Stimulated activated CD4-positive, alpha-beta T cell treated with anti-CD3 and anti-CD28 coated beads, TNF-alpha, amount 100 ng/mL, for 1 hour (primary cell): ENCODE measurements at regions not wholly inside any gene's neighbourhood (a gene's known extent, or its start where the extent isn't known, plus 50 kb on each side); places are given as distances from the start of the nearest gene placed in this dataset.
"Not testable (repeated sequence)": the region's sequence is repeated elsewhere in the genome, so short reads cannot be mapped to it uniquely, and the experiment has no call there.

Experiments
- DNase-seq, 3 donors: peaks; one replicate each; pipeline ENCODE4 v3.0.0-alpha.2; 2020; ENCODE audit warnings: low read depth in 3 of 3, low spot score in 1 of 3

DNA sequence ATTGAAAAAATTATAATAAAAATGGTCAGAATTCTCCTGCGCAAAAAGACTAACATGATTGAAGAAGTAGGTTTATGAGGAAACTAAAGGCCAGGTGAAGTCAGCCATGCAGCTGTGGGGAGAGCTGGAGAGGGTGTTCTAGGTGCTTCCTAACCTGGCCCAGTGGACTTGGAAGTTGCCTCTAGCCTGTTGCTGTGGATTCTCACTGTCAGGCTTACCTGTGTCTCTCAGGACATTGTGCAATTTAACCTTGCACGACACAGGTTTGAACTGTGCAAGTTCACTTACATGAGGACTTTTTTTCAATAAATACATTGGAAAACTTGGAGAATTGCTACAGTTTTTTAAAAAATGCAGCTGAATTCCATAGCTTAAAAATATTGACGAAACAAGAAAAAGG lies 266.4 kb downstream of the CXCL12 start:
- no peak for DNase-seq

DNA sequence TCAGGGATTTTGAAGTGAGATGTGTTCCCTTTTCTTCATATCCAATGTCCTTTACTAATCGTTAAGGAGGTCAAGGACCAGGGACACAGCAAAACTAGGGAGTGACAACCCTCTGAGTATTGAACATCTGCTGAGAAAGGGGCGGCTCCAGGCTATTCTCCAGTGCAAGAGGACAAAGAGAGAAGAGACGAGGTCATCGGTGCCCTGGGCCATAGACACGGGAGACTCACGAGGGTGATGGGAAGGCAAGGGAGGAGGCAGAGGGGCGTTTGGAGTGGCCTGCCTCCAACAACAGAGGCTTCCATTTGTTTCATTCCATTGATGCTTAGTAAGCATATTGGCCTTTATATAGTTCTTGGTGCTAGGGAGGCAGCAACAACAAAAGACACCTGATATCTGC lies 268.4 kb downstream of the CXCL12 start:
- DNase-seq = no peak

DNA sequence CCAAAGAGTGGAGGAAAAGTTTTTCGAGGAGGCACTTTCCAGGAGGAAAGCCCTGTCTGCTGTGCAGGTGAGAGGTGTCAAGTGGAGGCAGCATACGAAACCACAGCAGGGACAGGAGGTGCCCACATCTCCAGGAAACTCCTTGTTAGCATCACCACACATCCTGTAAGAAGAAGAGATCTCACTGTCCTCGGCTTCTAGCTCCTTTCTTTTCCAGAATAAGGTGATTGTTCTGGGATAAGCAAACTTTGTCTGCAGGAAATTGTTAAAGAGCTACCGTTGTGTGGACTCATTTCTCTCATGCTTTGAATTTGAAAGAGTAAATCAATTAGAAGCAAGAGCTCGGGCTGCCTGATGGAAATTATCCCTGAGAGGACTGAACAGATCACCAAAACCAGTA lies 269.4 kb downstream of the CXCL12 start:
- no peak for DNase-seq

DNA sequence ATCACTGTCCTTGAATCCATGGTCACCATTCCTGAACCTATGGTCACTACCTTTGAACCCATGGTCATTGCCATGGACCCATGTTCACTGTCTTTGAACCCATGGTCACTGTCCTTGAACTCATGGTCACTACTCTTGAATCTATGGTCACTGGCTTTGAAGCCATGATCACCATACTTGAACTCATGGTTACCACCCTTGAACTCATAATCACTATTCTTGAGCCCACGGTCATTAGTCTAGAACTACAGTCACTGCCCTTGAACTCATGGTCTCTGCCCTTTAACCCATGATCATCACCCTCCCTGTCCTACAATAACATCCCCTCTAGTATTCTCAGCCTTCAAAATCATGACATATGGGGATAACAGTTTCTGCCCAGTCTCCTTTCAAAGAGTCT lies 270.5 kb downstream of the CXCL12 start:
- no peak for DNase-seq

DNA sequence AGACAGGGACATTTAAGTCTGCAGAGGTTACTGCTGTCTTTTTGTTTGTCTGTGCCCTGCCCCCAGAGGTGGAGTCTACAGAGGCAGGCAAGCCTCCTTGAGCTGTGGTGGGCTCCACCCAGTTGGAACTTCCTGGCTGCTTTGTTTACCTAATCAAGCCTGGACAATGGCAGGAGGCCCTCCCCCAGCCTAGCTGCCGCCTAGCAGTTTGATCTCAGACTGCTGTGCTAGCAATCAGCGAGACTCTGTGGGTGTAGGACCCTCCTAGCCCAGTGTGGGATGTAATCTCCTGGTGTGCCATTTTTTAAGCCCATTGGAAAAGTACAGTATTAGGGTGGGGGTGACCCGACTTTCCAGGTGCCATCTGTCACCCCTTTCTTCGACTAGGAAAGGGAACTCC lies 272.6 kb downstream of the CXCL12 start:
- DNase-seq = not testable (repeated sequence)

DNA sequence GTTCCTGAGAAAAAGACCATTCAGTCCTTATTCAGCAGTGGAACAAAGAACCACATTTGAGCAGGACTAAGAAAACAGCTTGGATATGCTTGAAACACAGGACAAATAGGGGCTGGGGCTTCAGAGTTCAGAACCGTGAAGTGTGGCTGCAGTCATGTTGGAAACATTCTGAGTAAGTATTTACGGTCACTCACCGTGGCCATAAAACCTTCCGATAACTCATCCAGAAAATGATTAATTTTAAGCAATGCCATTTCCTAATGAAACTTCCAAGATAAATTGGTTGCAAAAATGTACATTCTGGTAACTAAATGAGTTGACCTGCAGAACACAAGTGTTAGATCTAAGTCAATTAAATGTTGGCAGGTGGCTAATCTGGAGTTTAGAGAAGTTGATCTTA lies 279.2 kb downstream of the CXCL12 start:
- no peak for DNase-seq

DNA sequence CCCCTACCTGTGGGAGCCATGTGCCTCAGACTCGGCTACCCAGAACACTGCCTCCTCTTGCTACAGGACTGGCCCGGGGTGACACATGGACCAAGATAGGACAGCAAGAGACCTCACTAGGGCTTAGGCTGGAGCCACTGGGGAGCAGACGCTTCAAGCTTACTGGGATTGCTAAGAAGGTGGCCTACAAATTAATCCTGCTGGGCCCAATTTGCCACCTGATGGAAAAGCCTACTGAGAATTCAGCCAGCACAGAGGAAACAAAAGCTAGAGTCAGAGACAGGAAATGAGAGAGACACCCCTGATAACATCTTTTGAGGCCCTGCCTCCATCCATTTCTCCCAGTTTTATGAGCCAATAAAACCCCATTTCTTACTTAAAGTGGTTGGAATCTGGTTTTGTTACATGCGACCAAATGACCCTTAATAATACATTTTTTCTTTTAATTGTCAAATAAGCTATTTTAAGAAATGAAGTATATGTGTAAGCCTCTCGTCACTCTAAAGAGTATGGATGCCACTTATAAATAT lies 282.1 kb downstream of the CXCL12 start:
- DNase-seq = no peak

DNA sequence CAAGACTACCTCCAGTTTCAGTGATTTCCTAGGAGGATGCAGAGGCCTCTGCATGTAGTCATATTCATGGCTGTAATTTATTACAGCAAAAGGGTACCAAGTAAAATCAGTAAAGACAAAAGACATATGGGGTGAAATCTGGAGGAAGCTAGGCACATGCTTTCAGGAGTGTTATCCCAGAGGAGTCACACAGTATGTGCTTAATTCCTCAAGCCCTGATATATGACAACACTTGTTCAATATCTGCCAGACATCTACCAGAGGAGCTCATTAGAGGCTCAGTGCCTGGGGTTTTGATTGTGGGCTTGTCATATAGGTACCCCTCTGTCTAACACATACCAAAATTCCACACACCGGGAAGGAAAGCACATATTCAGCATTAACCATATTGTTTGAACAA lies 283.8 kb downstream of the CXCL12 start:
- DNase-seq = no peak

DNA sequence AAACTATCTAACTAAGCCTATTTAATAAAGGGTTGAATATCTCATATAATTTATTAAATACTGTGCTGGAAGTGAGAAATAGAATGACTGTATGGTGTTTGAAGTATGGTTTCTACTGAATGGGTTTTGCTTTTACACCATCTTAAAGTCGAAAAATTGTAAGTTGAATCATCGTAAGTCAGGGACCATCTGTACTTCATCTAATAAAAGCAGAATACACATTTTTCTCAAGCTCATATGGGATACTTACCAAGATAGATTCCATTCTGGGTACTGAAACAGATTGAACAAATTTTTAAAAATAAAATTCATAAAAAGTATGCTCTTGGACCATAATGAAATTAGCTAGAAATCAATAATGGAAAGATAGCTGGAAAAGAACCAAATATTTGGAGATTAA lies 285.4 kb downstream of the CXCL12 start:
- no peak for DNase-seq

DNA sequence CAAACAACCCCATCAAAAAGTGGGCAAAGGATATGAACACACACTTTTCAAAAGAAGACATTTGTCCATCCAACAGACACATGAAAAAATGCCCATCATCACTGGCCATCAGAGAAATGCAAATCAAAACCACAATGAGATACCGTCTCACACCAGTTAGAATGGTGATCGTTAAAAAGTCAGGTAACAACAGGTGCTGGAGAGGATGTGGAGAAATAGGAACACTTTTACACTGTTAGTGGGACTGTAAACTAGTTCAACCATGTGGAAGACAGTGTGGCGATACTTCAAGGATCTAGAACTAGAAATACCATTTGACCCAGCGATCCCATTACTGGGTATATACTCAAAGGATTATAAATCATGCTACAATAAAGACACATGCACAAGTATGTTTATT lies 288.7 kb downstream of the CXCL12 start:
- DNase-seq = not testable (repeated sequence)

DNA sequence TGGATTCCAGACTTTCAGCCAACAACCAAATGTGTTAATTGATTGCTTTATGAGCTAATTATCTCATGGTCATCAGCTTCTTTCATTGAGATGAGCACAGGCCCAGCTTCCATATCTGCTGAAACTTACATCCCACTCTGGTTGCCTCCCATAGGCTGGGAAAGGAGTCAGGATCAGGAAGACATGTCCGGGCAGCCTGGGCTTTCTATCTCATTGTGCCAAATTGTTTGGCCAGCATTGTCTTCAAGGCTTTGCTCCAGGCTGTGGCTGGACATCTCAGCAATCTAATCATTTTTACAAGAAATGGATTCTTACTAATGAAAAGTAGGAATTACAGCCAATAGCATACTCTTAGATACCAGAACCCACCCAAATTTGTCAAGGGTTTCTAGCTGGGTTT lies 295.2 kb downstream of the CXCL12 start:
- no peak for DNase-seq

DNA sequence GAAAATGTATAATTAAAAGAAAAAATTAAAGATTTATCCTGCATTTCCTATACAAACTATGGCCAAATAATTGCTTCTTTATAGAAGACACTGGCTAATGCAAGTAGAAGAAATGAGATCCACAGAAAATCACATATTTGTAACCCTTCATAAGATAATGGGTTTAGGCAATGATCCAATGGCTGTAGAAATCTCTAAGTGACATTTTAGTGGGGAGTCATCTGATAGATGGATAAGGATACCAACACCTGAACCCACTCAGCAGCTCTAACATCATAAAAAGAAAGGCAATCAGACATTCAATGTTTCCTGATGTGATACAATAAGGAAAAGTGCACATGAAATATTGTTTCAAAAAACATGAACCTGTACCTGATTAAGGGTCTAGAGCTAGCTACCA lies 297.5 kb downstream of the CXCL12 start:
- no peak for DNase-seq

DNA sequence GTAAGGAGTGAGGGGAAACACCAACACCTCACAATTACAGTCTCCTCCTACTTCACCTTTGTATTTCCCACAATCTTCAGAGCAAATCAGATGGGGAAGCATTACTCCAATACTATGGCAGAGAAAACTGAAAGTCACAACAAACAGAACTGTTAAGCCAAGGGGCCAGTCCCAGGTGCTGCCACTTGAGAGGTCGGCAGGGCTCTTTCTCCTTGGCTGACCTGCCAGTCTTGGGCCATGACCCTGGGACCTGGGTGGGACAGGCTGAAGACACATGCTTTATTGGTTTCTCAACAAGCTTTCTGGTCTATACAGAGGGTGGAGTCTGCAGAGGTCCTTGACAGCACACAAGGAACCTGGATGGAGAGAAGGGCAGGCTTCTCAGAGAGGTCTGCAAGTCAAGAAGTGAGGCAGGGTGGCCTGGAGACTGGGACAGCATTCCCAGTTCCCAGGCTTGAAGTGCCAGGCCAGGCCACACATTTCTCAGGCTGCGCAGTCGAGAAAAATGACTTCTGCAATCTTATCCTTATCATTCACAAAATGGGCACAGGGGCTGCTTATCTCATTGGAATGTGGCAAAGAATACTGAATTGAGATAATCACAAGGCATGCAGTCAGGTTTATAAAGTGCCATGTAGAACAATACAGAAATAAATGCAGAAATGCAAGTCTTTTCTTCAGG lies 301.0 kb downstream of the CXCL12 start:
- no peak for DNase-seq

DNA sequence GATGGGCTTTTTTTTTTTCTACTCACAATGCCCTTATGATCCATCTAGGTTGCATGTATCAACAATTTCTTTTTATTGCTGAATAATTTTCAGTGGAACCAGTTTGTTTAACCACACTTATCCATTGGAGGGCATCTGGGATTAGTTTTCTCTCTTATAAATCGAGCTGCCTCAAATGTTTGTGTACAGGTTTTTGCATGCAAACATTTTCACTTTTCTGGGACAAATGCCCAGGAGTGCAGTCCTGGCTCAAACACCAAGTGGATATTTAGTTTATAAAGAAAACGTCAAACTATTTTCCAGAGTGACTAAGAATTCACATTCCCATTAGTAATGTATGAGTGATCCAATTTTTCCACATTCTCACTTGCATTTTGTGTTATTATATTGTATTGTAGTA lies 313.4 kb downstream of the CXCL12 start:
- DNase-seq = no peak

DNA sequence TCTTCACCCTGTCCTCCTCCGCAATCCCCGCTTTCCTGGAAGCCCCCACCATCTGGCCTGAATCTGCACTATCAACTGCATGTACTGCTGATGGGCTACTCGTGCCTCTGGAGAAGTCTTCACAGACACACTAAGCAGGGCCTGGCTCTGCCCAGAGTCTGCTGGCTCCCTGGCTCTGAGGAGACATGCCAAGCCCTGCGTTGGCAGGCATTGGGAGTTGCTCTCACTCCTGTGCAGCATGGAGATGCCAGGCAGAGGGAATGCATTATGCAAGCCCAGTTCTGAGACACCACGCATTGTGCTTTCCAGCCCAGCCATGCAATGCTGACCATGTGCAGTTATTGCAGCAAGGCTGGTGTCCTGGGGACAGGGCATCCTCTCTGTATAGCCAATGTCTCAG lies 314.6 kb downstream of the CXCL12 start:
- no peak for DNase-seq

DNA sequence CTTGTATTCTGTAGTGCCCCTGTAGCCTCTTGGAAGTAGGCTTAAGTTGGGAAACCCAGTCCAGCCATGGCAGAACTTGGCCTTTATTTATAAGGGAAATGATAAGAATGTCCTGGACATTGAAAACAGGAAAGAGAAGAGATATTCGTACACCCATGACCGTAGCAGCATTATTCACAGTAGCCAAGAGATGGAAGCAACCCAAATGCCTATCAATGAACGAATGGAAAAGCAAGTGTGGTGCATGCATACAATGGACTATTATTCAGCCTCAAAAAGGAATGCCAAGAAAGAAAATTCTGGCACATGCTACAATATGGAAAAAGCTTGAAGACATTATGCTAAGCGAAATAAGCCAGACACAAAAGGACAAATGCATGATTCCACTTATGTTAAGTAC lies 315.3 kb downstream of the CXCL12 start:
- no peak for DNase-seq

DNA sequence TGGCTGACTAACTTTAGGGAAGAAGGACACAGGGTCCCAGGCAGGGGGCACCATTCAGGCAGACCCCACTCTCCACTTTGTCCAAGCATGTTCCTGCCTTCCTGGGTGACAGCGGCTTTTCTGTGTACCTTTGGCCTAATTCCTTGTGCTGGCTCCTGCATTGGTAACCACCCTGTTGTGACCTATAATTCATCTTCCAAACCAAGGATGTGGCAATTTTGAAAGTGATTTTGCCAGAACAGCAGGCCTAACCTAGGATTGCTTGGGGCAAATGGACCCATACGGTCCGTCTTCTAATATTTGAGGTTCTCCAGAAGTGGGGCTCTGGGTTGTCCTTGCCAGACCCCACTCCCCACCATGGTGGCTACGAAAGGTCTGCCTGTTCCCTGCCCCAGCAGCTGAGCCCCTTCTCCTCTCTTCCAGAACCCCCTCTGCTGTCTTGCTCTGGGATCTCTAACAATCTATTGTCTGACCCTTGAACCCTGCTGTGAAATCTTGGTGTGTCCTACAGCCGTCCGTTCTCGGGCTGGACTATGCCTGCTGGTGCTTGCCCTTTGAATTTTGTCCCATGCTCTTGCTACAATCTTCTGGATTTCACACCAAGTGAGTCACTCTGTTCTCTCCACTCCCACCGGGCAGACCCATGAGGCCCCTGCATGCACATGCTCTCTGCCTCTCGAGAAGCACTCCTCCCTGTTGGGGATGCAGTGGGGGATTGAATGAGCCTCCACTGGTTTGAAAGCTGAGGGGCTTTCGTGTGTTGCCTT lies 316.0 kb downstream of the CXCL12 start:
- no peak for DNase-seq

DNA sequence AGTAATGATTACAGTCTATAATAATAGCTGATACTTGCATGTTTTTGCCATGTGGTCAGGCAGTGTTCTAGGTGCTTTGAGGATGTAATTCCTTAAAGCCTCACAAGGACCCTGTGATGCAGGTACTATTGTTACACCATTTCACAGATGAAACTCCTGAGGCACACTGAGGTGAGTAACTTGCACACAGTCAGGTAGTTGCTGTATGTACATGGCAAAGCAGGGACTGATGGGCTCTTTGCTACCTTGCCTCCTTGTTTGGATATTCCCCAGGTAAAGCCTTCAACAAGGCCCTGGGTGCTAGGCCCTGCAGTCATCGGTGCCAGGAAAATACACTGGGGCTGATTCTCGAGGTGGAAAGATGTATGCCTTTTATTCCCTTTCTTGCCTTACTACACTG lies 317.5 kb downstream of the CXCL12 start:
- no peak for DNase-seq

DNA sequence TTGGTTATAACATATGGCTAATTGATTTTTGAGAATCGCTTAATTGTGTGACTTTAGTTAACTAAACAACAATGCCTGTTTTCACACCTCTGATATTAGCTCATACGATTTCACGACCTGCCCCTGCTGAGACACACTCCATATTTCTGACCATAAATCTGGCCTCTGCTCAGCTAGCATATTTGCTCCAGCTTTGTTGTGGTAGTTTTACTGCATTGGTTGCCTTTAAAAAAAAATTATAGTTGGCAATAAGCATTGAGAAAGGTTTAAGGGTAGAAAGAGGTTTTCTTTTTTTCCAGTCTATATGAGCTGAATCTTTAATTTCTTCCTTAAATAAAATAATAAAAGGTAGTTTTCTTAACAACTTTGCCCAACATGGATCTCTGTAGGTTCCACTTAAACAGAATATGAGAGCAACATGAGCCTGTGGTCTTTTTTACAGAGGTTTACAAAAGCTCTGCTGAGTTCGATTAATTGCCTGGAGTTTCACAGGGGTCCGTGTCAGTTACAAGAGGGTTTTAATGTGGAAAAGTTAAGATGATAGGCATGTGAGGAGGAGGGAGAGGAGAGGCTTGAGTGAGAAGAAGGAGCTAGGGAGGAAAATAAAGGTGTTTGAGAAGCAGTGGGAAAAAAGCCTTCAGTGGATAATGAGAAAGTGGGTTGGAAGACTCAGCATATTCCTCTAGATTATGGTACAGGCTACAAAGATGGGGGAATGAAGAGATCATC lies 318.2 kb downstream of the CXCL12 start:
- no peak for DNase-seq

DNA sequence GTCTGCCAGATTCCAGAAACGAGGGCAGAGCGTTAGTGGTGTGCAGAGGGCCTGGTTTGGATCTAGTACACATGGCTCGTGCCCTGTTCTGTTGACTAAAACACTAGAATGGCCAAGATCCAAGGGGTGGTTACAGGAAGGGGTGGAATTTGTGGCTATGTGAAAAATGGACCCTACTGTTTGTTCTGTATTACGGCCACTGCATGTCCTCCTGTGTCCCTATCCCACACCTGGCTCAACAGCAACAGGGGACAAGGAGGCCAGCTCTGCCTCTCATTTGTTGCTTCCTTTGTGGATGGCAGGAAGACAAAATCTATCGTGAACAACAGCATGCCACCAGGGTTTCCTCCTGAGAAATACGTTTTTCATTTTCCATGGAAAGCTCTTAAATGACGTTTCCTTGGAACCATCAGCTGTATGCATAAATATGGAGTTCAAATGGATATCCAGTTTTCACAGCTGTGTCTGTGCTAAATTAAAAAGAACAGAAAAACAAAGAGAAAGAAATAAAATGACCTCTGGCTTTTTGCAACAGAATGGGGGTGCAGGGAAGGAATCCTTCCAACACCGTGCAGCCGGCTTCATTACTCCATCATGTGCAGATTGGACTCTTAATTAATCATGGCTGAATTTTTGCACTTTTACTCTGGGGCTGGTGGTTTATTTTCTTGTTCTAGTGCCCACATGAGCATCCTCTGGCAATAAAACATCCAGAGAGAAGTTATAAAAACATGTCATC lies 318.9 kb downstream of the CXCL12 start:
- DNase-seq = no peak
